Pancreas (tissue), 10 donors: ENCODE measurements at regions not wholly inside any gene's neighbourhood (a gene's known extent, or its start where the extent isn't known, plus 50 kb on each side); places are given as distances from the start of the nearest gene placed in this dataset.

ENCODE experiments used
- ATAC-seq, 4 donors: fragments of 200-7000 bp; cut with Tn5 transposase; one replicate each; pipeline versions ENCODE4 v1.8.0 to v1.9.1; 2020; ENCODE audit warnings: mild to moderate bottlenecking in 4 of 4, moderate library complexity in 4 of 4
- DNase-seq, 6 donors: peaks; one replicate each; pipeline ENCODE4 v3.0.0-alpha.2; 2020
- FAIRE-seq: peaks from 2 replicates; lab custom pipeline; 2012; peaks lifted over from hg19 to GRCh38; lab: Jason Lieb, UNC
- H3K27ac ChIP-seq, 4 donors: fragments of 200-600 bp; sonication (generic); 1 replicate in 3 of 4; 2 replicates in 1 of 4; pipeline versions ENCODE4 v1.5.0 to v1.8.0; 2020
- H3K27me3 ChIP-seq, 4 donors: fragments of 200-600 bp; one replicate each; pipeline ENCODE4 v1.8.0; 2021
- H3K36me3 ChIP-seq, 3 donors: fragments of 200-600 bp; sonication (generic) in 1 of 3; one replicate each; pipeline versions ENCODE4 v1.5.0 to v1.8.0; 2020 to 2021
- H3K4me1 ChIP-seq, 3 donors: fragments of 200-600 bp; one replicate each; pipeline ENCODE4 v1.8.0; 2021
- H3K4me3 ChIP-seq, 4 donors: fragments of 200-600 bp; sonication (generic) in 2 of 4; one replicate each; pipeline versions ENCODE4 v1.5.0 to v1.8.0; 2020 to 2021
- H3K9me3 ChIP-seq, 4 donors: fragments of 200-600 bp; one replicate each; pipeline ENCODE4 v1.8.0; 2021
- WGBS, 2 donors: extraction: QIAGEN DNeasy Blood & Tissue Kit; methylation state at CpG; one replicate each; pipeline ENCODE4 v1.1.7; 2013; 5-methylcytosine and 5-hydroxymethylcytosine counted together
- intact Hi-C, 3 donors: fragments of 100-400 bp; cut with DNase I; formaldehyde crosslinking; loops; one replicate each; pipeline versions ENCODE4 v1.11.1 to v1.14.2; 2022
- TF ChIP-seq, protein P1 (sequence below), 4 donors: fragments of 200-600 bp; sonication (generic) in 3 of 4; IDR thresholded peaks; one replicate each; pipeline versions ENCODE4 v1.5.0 to v1.8.0; 2021; ENCODE audit warnings: antibody characterized with exemption in 4 of 4
- donor health status: healthy with polysubstance abuse.
- donor health status: DM: no; HTN: no; CAD: no; lungs with moderate emphysema.
- donor health status: DM: no; HTN: no; CAD: no.
- donor health status: control.
- donor health status: control.
- donor health status: Bipolar disorder and iron deficiency.
- donor health status: DM: yes; HTN: yes; CAD: no.
- donor health status: DM: no; HTN: no; CAD: no.
- donor health status: DM: no; HTN: no; CAD: no.
- donor health status: DM: yes; HTN: yes; CAD: no.

- H3K9me3 ChIP-seq: no peaks in the 10 kb centered on the region
- H3K36me3 ChIP-seq: no peaks in the 10 kb centered on the region
- WGBS, 2 donors: 93 to 96% methylated on average over 5 of the region's 5 CpGs
- H3K27ac ChIP-seq: no peak overlapping the region
- TF ChIP-seq, protein P1, sequence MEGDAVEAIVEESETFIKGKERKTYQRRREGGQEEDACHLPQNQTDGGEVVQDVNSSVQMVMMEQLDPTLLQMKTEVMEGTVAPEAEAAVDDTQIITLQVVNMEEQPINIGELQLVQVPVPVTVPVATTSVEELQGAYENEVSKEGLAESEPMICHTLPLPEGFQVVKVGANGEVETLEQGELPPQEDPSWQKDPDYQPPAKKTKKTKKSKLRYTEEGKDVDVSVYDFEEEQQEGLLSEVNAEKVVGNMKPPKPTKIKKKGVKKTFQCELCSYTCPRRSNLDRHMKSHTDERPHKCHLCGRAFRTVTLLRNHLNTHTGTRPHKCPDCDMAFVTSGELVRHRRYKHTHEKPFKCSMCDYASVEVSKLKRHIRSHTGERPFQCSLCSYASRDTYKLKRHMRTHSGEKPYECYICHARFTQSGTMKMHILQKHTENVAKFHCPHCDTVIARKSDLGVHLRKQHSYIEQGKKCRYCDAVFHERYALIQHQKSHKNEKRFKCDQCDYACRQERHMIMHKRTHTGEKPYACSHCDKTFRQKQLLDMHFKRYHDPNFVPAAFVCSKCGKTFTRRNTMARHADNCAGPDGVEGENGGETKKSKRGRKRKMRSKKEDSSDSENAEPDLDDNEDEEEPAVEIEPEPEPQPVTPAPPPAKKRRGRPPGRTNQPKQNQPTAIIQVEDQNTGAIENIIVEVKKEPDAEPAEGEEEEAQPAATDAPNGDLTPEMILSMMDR (IDR thresholded peaks at IDR 0.05): no peak
- DNase-seq (no peak), FAIRE-seq (no peak), ATAC-seq (no peak)
- H3K27me3 ChIP-seq: no peaks in the 10 kb centered on the region
- no peak overlapping the region for H3K4me3 ChIP-seq
- intact Hi-C loops: no loop called here
- H3K4me1 ChIP-seq: peaks cover 42 to 69% (median 51%) of the 10 kb centered on the region in 3 donors
These were observed 222.1 kb upstream of the JADE1 start for GRCh38 chr4:128587382-128587781.

DNA sequence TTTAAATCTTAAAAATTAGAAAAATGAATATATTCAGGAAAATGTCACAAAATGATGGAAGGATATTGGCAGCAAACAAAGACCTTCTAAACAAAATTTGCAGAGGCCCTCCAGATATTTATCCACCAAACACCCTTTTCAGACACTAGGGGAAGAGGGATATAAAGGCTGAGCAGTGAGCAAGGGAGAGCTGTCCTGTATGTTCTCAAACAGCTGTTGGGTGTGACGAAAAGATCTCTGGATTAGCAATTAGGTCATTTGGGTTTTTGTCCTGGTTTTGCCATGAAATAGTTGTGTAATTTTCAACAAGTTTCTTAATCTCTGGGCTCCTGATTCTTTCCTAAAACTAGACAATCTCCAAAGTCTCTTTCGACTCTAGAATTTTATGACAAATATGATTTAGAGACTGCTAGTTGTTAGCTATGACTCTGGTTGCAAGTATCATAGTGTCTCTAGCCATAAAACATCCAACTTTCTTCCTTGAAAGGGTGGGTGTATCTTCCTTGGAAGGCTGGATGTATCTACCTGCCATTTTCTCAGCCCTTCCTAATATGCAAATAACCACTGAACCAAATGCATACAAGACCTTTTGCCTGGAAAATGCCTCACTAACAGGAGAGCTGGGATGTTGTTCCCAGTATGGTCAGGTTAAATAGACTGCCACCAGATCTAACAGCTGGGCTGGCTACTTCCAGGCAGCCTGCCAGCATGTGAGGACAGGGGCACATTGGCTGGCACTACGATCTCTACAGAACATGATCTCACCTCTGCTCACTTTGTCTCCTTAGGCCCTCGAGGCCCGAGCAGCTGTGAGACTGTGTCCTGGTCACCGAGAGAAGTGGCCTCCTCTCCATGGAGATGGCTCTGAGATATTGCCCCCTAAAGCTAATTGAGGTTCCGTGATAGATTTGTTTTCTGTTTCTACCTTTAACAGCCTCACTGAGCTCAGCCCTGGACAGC lies 225.5 kb upstream of the JADE1 start:
- intact Hi-C loops: no loop called here
- H3K4me3 ChIP-seq: no peak overlapping the region
- DNase-seq (peak; percentile 81 to 95 (median 90)), FAIRE-seq (no peak), ATAC-seq (peak; percentile 87 to 95 (median 92))
- no peaks in the 10 kb centered on the region for H3K36me3 ChIP-seq
- H3K27ac ChIP-seq: peak overlapping the region; percentile 81 to 94 (median 86)
- WGBS, 2 donors: 20 to 31% methylated on average over 7 of the region's 7 CpGs
- TF ChIP-seq, protein P1 (IDR thresholded peaks at IDR 0.05): no peak
- H3K4me1 ChIP-seq: peaks cover 24 to 44% (median 31%) of the 10 kb centered on the region in 3 donors
- H3K9me3 ChIP-seq: no peaks in the 10 kb centered on the region
- no peaks in the 10 kb centered on the region for H3K27me3 ChIP-seq

DNA sequence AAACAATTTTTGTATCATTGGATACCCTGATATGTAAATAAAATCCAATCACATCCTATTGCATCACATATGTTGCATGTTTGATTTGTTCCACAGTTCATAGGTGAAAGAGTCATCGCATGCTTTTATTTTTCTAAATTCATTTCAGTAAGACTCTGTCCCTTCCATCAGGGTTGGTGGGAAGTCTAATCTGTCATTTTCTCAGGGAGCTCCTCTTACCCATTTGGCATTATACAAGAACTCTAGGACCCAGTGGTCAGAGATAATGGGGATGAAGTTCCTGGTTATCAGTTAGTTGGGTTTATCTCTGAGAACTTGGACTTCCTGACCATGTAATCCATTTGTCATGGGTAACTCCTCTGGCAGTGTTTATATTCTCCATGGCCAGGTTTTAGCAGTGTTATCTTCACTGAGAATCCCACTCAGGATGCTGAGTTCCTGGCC lies 227.1 kb upstream of the JADE1 start:
- DNase-seq (no peak), ATAC-seq (no peak), FAIRE-seq (no peak)
- peaks cover 25 to 38% (median 31%) of the 10 kb centered on the region in 3 donors for H3K4me1 ChIP-seq
- WGBS, 2 donors: 90 to 98% methylated on average over 1 of the region's 1 CpG
- TF ChIP-seq, protein P1 (IDR thresholded peaks at IDR 0.05): no peak
- no peak overlapping the region for H3K27ac ChIP-seq
- H3K27me3 ChIP-seq: no peaks in the 10 kb centered on the region
- H3K9me3 ChIP-seq: no peaks in the 10 kb centered on the region
- intact Hi-C loops: no loop called here
- H3K36me3 ChIP-seq: no peaks in the 10 kb centered on the region
- no peak overlapping the region for H3K4me3 ChIP-seq

DNA sequence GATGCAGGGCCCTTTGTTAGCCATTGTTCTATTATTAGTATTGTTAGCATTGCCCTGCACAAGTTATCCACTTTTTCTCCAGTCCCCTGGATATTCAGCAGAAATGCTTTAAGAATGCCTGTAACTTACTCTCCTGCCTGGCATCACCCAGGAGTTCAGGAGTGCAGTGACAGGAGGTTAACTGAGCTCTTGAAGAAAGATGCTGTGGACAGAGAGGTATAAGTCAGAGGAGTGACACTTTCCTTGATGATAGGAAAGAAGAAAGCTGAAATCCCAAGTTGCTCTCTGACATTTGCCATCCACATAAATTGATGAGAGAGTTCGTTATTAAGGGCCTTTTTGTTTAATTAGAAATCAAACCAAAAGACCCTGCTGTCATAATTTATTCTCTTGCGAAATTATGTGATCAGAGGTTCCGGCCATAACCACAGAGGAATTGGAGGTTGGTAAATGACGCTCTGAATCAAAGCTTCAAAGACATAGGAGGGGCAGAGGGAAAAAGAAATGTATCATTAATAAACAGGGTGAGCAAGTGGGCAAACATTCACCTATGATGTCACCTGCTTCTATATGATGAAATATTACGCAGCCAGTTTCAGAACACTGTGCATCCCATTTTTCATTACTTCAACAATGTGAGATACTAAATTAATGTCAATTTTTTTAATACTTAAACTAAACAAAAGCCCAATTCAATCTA lies 230.2 kb upstream of the JADE1 start:
- Histone ChIP-seq H3K4me1 (peaks cover 24 to 30% (median 27%) of the 10 kb centered on the region in 3 donors), H3K9me3 (no peaks in the 10 kb centered on the region), H3K27ac (no peak overlapping the region), H3K4me3 (no peak overlapping the region), H3K36me3 (no peaks in the 10 kb centered on the region), H3K27me3 (no peaks in the 10 kb centered on the region)
- ATAC-seq (no peak), FAIRE-seq (no peak), DNase-seq (no peak)
- intact Hi-C loops: loop anchor here in 1 of 3 donors (10.0 kb wide), 1 partner anchor 55 kb away; no protein-coding TSS in a partner anchor
- TF ChIP-seq, protein P1 (IDR thresholded peaks at IDR 0.05): no peak
- 74 to 75% methylated on average over 5 of the region's 5 CpGs for WGBS, 2 donors
